ENCODE measurements at regions not wholly inside any gene's neighbourhood (a gene's known extent, or its start where the extent isn't known, plus 50 kb on each side); places are given as distances from the start of the nearest gene placed in this dataset.
A peak's percentile ranks its signal among the peaks of the same experiment; 100 is the strongest.
"Not testable (repeated sequence)": the region's sequence is repeated elsewhere in the genome, so short reads cannot be mapped to it uniquely, and the experiment has no call there.

DNA sequence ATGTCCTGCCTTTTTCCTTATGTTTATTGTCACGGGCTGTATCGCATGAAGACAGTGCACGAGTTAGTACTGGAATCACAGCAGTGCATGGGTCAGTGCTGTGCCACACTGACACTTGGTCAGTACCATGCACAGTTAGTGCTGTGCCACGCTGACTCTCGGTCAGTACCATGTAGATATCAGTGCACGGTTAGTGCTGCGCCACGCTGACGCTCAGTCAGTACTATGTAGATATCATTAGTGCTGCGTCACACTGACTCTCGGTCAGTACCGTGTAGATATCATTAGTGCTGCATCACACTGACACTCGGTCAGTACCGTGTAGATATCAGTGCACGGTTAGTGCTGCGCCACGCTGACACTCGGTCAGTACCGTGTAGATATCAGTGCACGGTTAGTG is 104.1 kb downstream of the NPIPB11 start:
- H3K27ac ChIP-seq (ENCODE audit: extremely low read depth, low read depth, low read length); intact Hi-C loops (cut with micrococcal nuclease); POLR2A ChIA-PET; H3K4me2 ChIP-seq (ENCODE audit: insufficient read depth, low read length); H4K20me1 ChIP-seq (replicated peaks; ENCODE audit: control insufficient read depth, insufficient read depth, low read length); H3K36me3 ChIP-seq (ENCODE audit: control insufficient read depth, insufficient read depth, low read length); FAIRE-seq; in situ Hi-C loops (cut with MboI); H3K9ac ChIP-seq (ENCODE audit: insufficient read depth in 1 of 2, low read depth in 2 of 2, low read length in 2 of 2); H3K79me2 ChIP-seq (ENCODE audit: control insufficient read depth, insufficient read depth, low read length); BruUV-seq (replicated peaks); H2AFZ ChIP-seq (ENCODE audit: low read depth, low read length); CTCF ChIA-PET (ENCODE audit: low intra/inter-chr PET ratio); H3K9me3 ChIP-seq (replicated peaks; ENCODE audit: control insufficient read depth, insufficient read depth, low read depth, low read length); H3K4me3 ChIP-seq; H3K4me1 ChIP-seq (replicated peaks in 1 of 2; ENCODE audit: control insufficient read depth in 2 of 2, insufficient read depth in 2 of 2, low read length in 2 of 2); H3K9me1 ChIP-seq (ENCODE audit: control insufficient read depth, insufficient read depth, low read length); ATAC-seq; TF ChIP-seq MYC (CRISPR knock-in tag; IDR thresholded peaks at IDR 0.05; ENCODE audit: borderline replicate concordance, low read depth); ATF1 (CRISPR knock-in tag; IDR thresholded peaks at IDR 0.05); JUND (IDR thresholded peaks at IDR 0.05; ENCODE audit: borderline replicate concordance, low read depth, low read length): not testable (repeated sequence)
- peak in 1 of 4 experiments; percentile 33 for DNase-seq (ENCODE audit: extremely low read depth in 1 of 4, low spot score in 3 of 4)
- 17% methylated on average over 20 of the region's 20 CpGs for WGBS (ENCODE audit: insufficient coverage, low coverage, missing lambda C conversion rate)
- H3K27me3 ChIP-seq (ENCODE audit: control insufficient read depth in 2 of 2, insufficient read depth in 2 of 2, low read length in 2 of 2) = peaks cover 0 to 19% of the 10 kb centered on the region in 2 experiments; a peak in 2 of 5 replicates
- TF ChIP-seq MAFF (IDR thresholded peaks at IDR 0.05; ENCODE audit: low read length) (peak; percentile 51), PKNOX1 (IDR thresholded peaks at IDR 0.05) (peak; percentile 27; the same call in 1 of the 2 replicates), MYC (IDR thresholded peaks at IDR 0.05; ENCODE audit: low read depth, low read length) (0 out of 2 replicates have a peak, but pooled peaks have one; percentile 25), CBFA2T2 (conservative IDR thresholded peaks at IDR 0.05) (peak; percentile 7; the same call in 1 of the 2 replicates), MAFK (IDR thresholded peaks at IDR 0.05; ENCODE audit: low read length) (peak; percentile 21; the same call in 1 of the 2 replicates), C11orf30 (IDR thresholded peaks at IDR 0.05; ENCODE audit: low read depth) (peak; percentile 66), MAFG (tag; conservative IDR thresholded peaks at IDR 0.05) (peak; percentile 53; the same call in 1 of the 2 replicates), ZNF24 (IDR thresholded peaks at IDR 0.05) (peak; percentile 99), CBFA2T3 (IDR thresholded peaks at IDR 0.05) (peak; percentile 33; the same call in 1 of the 2 replicates), NFE2 (IDR thresholded peaks at IDR 0.05; ENCODE audit: low read depth) (peak; percentile 89), CREM (IDR thresholded peaks at IDR 0.05; ENCODE audit: low read depth) (peak; percentile 80), NCOA1 (IDR thresholded peaks at IDR 0.05; ENCODE audit: low read depth) (peak; percentile 21; the same call in 1 of the 2 replicates), ATF1 (tag; IDR thresholded peaks at IDR 0.05) (peak; percentile 49), MAX (CRISPR knock-in tag; IDR thresholded peaks at IDR 0.05) (peak; percentile 37; the same call in 1 of the 2 replicates), JUND (tag; IDR thresholded peaks at IDR 0.05; ENCODE audit: borderline replicate concordance, low read depth, low read length) (peak; percentile 15; the same call in 1 of the 3 replicates), TSC22D4 (tag; IDR thresholded peaks at IDR 0.05) (peak; percentile 91), DPF2 (IDR thresholded peaks at IDR 0.05) (0 out of 2 replicates have a peak, but pooled peaks have one; percentile 24), ZNF232 (CRISPR knock-in tag; IDR thresholded peaks at IDR 0.05) (peak; percentile 98), ZNF316 (IDR thresholded peaks at IDR 0.05) (peak; percentile 75), SMARCA4 (IDR thresholded peaks at IDR 0.05) (peak; percentile 27; the same call in 1 of the 2 replicates), NRF1 (conservative IDR thresholded peaks at IDR 0.05 in 1 of 2, IDR thresholded peaks at IDR 0.05 in 1 of 2) (0 out of 4 replicates have a peak, but pooled peaks of 1 of the 2 experiments have one; percentile 29), HDAC2 (IDR thresholded peaks at IDR 0.05) (0 out of 2 replicates have a peak, but pooled peaks have one; percentile 36)
- TF ChIP-seq, protein P1, sequence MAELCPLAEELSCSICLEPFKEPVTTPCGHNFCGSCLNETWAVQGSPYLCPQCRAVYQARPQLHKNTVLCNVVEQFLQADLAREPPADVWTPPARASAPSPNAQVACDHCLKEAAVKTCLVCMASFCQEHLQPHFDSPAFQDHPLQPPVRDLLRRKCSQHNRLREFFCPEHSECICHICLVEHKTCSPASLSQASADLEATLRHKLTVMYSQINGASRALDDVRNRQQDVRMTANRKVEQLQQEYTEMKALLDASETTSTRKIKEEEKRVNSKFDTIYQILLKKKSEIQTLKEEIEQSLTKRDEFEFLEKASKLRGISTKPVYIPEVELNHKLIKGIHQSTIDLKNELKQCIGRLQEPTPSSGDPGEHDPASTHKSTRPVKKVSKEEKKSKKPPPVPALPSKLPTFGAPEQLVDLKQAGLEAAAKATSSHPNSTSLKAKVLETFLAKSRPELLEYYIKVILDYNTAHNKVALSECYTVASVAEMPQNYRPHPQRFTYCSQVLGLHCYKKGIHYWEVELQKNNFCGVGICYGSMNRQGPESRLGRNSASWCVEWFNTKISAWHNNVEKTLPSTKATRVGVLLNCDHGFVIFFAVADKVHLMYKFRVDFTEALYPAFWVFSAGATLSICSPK (IDR thresholded peaks at IDR 0.05; ENCODE audit: borderline replicate concordance) = peak; percentile 87; the same call in 1 of the 2 replicates

Data from K562 (cell line).